Sigmoid colon (tissue), 4 donors: ENCODE measurements at regions not wholly inside any gene's neighbourhood (a gene's known extent, or its start where the extent isn't known, plus 50 kb on each side); places are given as distances from the start of the nearest gene placed in this dataset.

Source experiments
- EP300 ChIP-seq, 4 donors: sonication (generic); formaldehyde crosslinking; IDR thresholded peaks; one replicate each; pipeline ENCODE4 v1.6.1; 2017; ENCODE audit warnings: antibody characterized with exemption in 4 of 4
- POLR2A ChIP-seq, 2 donors: fragments of 450-650 bp; IDR thresholded peaks; one replicate each; pipeline ENCODE4 v1.6.1; 2016; ENCODE audit warnings: antibody characterized with exemption in 2 of 2, mild to moderate bottlenecking in 2 of 2, moderate library complexity in 2 of 2
- POLR2AphosphoS5 ChIP-seq, 4 donors: sonication (generic); formaldehyde crosslinking; IDR thresholded peaks; one replicate each; pipeline ENCODE4 v1.6.1; 2017; ENCODE audit warnings: antibody characterized with exemption in 4 of 4
- TF ChIP-seq, protein P1 (sequence below), 4 experiments: fragments of 450-650 bp in 3 of 4; fragments of 200-600 bp in 1 of 4; IDR thresholded peaks; one replicate each; pipeline ENCODE4 v1.5.1; 2016 to 2019; ENCODE audit warnings: antibody characterized with exemption in 4 of 4, mild to moderate bottlenecking in 3 of 4, moderate library complexity in 2 of 4

DNA sequence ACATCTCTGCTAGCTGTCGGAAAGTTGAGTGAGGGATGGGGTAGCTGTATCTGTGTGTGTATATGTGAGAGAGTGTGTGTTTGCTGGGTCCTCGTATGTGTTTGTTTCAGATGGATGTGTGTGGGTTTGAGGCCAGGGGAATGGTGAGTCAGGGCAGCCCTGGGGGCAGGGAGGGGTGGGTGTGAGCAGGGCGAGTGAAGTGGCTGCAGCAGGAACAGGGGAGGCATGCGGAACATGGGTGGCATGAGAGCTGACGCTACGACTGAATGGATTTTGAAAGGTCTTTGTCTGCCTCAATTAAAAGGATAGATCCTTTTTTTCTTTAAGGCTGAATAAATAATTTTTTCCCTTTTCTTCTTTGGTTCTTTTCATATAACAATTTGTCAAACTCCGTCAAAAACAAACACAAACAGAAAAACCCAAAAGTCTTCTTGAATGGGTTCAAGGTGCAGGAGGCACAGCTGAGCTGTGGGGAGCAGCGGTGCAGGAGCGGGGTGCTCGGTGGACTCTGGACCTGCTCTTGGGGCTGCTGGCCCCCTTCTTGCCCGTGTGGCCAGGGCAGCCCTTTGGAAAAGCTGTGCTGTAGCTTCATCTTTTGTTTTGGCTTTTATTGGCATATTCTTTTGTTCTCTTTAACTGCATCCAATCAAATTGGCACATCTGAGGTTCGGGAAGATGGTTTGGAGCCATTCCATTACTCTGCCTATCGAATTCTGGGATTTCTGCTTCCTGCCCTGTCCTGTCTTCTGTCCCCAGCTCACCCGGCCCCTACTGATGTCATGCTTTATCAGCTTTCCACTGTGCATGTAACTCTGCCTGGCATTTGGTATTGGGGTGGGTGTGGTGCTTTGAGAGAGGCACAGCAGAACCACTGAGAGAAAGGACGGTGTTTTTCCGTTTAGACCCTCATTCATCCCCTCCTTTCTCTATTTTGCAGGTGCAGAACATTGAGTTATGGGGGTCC, 80.1 kb downstream of the ADAMTS15 start:
- TF ChIP-seq EP300 (IDR thresholded peaks at IDR 0.05) (no peak), POLR2A (IDR thresholded peaks at IDR 0.05) (no peak), POLR2AphosphoS5 (IDR thresholded peaks at IDR 0.05) (no peak)
- TF ChIP-seq, protein P1, sequence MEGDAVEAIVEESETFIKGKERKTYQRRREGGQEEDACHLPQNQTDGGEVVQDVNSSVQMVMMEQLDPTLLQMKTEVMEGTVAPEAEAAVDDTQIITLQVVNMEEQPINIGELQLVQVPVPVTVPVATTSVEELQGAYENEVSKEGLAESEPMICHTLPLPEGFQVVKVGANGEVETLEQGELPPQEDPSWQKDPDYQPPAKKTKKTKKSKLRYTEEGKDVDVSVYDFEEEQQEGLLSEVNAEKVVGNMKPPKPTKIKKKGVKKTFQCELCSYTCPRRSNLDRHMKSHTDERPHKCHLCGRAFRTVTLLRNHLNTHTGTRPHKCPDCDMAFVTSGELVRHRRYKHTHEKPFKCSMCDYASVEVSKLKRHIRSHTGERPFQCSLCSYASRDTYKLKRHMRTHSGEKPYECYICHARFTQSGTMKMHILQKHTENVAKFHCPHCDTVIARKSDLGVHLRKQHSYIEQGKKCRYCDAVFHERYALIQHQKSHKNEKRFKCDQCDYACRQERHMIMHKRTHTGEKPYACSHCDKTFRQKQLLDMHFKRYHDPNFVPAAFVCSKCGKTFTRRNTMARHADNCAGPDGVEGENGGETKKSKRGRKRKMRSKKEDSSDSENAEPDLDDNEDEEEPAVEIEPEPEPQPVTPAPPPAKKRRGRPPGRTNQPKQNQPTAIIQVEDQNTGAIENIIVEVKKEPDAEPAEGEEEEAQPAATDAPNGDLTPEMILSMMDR (IDR thresholded peaks at IDR 0.05), result no peak
